ENCODE measurements at regions not wholly inside any gene's neighbourhood (a gene's known extent, or its start where the extent isn't known, plus 50 kb on each side); places are given as distances from the start of the nearest gene placed in this dataset.

- no peak overlapping the region for H3K56ac ChIP-seq (replicated peaks; ENCODE audit: insufficient read length, low read depth, low read length)
Observed at GRCh38 chr6:145532361-145532760, 203.0 kb downstream of the EPM2A start.

More at GRCh38 chr6:145532361-145532760, 203.0 kb downstream of the EPM2A start:
- TF ChIP-seq SP1 (IDR thresholded peaks at IDR 0.05; ENCODE audit: low read depth, low read length) (peak; percentile 38; the same call in 1 of the 2 replicates), NANOG (IDR thresholded peaks at IDR 0.05; ENCODE audit: insufficient read depth, low read depth, low read length, poor library complexity, severe bottlenecking) (peak; percentile 93), HDAC6 (IDR thresholded peaks at IDR 0.05; ENCODE audit: low read depth, low read length) (no peak)
- TF ChIP-seq, protein P1, sequence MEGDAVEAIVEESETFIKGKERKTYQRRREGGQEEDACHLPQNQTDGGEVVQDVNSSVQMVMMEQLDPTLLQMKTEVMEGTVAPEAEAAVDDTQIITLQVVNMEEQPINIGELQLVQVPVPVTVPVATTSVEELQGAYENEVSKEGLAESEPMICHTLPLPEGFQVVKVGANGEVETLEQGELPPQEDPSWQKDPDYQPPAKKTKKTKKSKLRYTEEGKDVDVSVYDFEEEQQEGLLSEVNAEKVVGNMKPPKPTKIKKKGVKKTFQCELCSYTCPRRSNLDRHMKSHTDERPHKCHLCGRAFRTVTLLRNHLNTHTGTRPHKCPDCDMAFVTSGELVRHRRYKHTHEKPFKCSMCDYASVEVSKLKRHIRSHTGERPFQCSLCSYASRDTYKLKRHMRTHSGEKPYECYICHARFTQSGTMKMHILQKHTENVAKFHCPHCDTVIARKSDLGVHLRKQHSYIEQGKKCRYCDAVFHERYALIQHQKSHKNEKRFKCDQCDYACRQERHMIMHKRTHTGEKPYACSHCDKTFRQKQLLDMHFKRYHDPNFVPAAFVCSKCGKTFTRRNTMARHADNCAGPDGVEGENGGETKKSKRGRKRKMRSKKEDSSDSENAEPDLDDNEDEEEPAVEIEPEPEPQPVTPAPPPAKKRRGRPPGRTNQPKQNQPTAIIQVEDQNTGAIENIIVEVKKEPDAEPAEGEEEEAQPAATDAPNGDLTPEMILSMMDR (IDR thresholded peaks at IDR 0.05; ENCODE audit: control extremely low read depth in 1 of 3, insufficient read depth in 1 of 3, low read depth in 1 of 3, low read length in 3 of 3), result no peak
- no peak overlapping the region for H2BK120ac ChIP-seq (replicated peaks; ENCODE audit: low read depth, low read length)
- peak in 1 of 2 experiments; percentile 45 for DNase-seq (ENCODE audit: low read depth in 1 of 2, low spot score in 2 of 2)
- H3K23me2 ChIP-seq (ENCODE audit: low read depth, low read length), result no peaks in the 10 kb centered on the region
- peaks cover 0 to 10% of the 10 kb centered on the region in 2 experiments for H4K20me1 ChIP-seq (replicated peaks in 1 of 2; ENCODE audit: control insufficient read depth in 1 of 2, insufficient read depth in 2 of 2, low read length in 2 of 2)
- H3K27me3 ChIP-seq (replicated peaks in 1 of 4; ENCODE audit: control insufficient read depth in 3 of 4, extremely low read depth in 1 of 4, insufficient read depth in 3 of 4, low read length in 3 of 4), result peaks cover 51 to 95% (median 87%) of the 10 kb centered on the region in 4 experiments
- no peak overlapping the region for H3K14ac ChIP-seq (ENCODE audit: insufficient read length)
- no peak overlapping the region for H3K27ac ChIP-seq (ENCODE audit: low read depth, low read length)
- ChIA-PET CTCF (ENCODE audit: partially characterized antibody) (interaction anchor here (0.9 kb wide), 1 partner anchor 24 kb away, joined by 4 read pairs; no protein-coding TSS in a partner anchor), POLR2A (ENCODE audit: partially characterized antibody) (interaction anchor here (1.2 kb wide), 1 partner anchor 16 kb away, joined by 3 read pairs; no protein-coding TSS in a partner anchor)
- H2AFZ ChIP-seq (ENCODE audit: low read length), result no peak overlapping the region
- no peak overlapping the region for H2AK5ac ChIP-seq (ENCODE audit: low read depth, low read length)
- H4K5ac ChIP-seq (ENCODE audit: insufficient read length, low read depth, low read length), result no peak overlapping the region
- H3K79me1 ChIP-seq (ENCODE audit: low read depth, low read length), result no peaks in the 10 kb centered on the region
- no peak overlapping the region for H3K23ac ChIP-seq (ENCODE audit: insufficient read length)
- H2BK5ac ChIP-seq (ENCODE audit: low read depth, low read length), result no peak overlapping the region
- peak; percentile 24 for FAIRE-seq
- H3K9ac ChIP-seq (replicated peaks in 1 of 4; ENCODE audit: extremely low read depth in 1 of 4, low read depth in 3 of 4, low read length in 3 of 4), result no peak overlapping the region
- H3K79me2 ChIP-seq (ENCODE audit: control insufficient read depth in 1 of 2, insufficient read depth in 2 of 2, low read length in 2 of 2), result no peaks in the 10 kb centered on the region
- no peak overlapping the region for H4K8ac ChIP-seq (ENCODE audit: extremely low read depth, insufficient read depth, low read length)
- no peak overlapping the region for H2BK20ac ChIP-seq (ENCODE audit: low read length)
- no peak overlapping the region; the same call in 1 of the 2 replicates for H3K18ac ChIP-seq (ENCODE audit: extremely low read depth, low read length)
- no peak overlapping the region for H4K91ac ChIP-seq (replicated peaks; ENCODE audit: insufficient read length, low read length)
- peaks cover 11 to 17% (median 12%) of the 10 kb centered on the region in 4 experiments; a peak in 6 of 7 replicates for H3K4me1 ChIP-seq (replicated peaks in 1 of 4; ENCODE audit: control insufficient read depth in 3 of 4, insufficient read depth in 4 of 4, low read length in 3 of 4)
- 11% methylated on average over 4 of the region's 4 CpGs; no CpG with 5 or more reads in 1 of the 2 experiments for WGBS, 2 experiments (ENCODE audit: extremely low coverage in 1 of 2, insufficient coverage in 1 of 2, insufficient read length in 1 of 2, insufficient replicate concordance in 2 of 2, low coverage in 1 of 2, low lambda C conversion rate in 2 of 2, missing lambda C conversion rate in 1 of 2)
- H3K4ac ChIP-seq (replicated peaks; ENCODE audit: insufficient read length, low read depth, low read length), result no peak overlapping the region
- H3K4me2 ChIP-seq (ENCODE audit: insufficient read depth in 1 of 2, low read depth in 2 of 2, low read length in 2 of 2), result peak overlapping the region; percentile 59 to 64
- H3K9me3 ChIP-seq (ENCODE audit: insufficient read depth in 2 of 2, low read depth in 1 of 2, low read length in 1 of 2), result 0 out of 4 replicates have a peak, but pooled peaks cover 0 to 3% of the 10 kb centered on the region in 2 experiments
- H3K4me3 ChIP-seq (ENCODE audit: extremely low read depth in 1 of 4, insufficient read depth in 2 of 4, low read depth in 3 of 4, low read length in 4 of 4), result peak overlapping the region in 1 of 4 experiments; percentile 38; a peak in 1 of 8 replicates
- no peak overlapping the region for H2BK15ac ChIP-seq (ENCODE audit: low read length)
- H3K36me3 ChIP-seq (ENCODE audit: control insufficient read depth in 2 of 4, insufficient read depth in 4 of 4, low read length in 3 of 4), result no peaks in the 10 kb centered on the region; a peak in 1 of 8 replicates
- H2BK12ac ChIP-seq (ENCODE audit: low read depth, low read length), result no peak overlapping the region; the same call in 1 of the 2 replicates

Data from H1 (cell line).